ENCODE measurements at regions not wholly inside any gene's neighbourhood (a gene's known extent, or its start where the extent isn't known, plus 50 kb on each side); places are given as distances from the start of the nearest gene placed in this dataset.

DNA sequence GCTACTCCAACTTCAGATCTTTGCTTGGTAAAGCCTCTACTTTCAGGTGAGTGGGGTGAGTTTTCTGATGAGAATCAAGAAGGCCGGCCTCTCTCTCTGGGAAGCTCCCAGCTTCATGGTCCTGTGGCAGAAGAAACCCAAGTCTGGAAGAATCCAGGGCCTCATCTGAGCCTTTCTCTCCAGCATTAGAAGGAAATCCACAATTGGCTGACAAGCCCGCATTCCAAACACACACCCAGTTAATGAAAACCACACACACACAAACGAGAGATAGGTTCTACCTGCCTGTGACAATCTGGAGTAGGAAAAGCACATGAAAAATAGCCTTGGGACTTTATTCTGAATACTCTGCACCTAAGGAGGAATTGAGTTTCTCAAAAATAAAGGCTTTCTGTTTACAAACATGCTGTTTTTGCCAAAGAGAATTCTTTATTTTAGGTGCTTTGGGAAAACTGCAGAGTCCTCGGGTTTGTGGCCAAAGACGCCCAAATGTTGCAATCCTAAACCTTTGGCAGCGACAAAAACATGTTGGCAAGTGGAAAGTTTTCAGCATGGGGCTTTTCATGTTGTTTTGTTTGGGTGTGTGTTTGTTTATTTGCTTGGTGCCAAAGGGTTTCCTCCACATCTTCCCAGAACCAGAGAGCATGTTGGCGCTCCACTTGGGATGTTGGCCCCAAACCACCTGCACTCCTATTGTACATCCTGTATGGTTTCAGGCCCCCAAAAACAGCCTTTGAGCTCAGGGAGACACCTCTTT, 216.2 kb downstream of the SETD4 start:
- H3K36me3 ChIP-seq (ENCODE audit: control insufficient read depth in 2 of 2, insufficient read depth in 2 of 2, low read length in 2 of 2): no peaks in the 10 kb centered on the region
- no peaks in the 10 kb centered on the region for H3K9me3 ChIP-seq (ENCODE audit: control insufficient read depth in 2 of 2, low read length in 2 of 2)
- no peak overlapping the region for H3K4me3 ChIP-seq (ENCODE audit: low read length in 2 of 2)
- no peaks in the 10 kb centered on the region for H3K27me3 ChIP-seq (ENCODE audit: control insufficient read depth in 1 of 2, insufficient read depth in 2 of 2, low read length in 2 of 2)
- no peak overlapping the region for H3K9ac ChIP-seq (ENCODE audit: low read length in 2 of 2)
- H3K4me1 ChIP-seq (ENCODE audit: control insufficient read depth, insufficient read depth, low read length): no peaks in the 10 kb centered on the region
- no peak overlapping the region for H3K27ac ChIP-seq (ENCODE audit: low read length)

- Histone ChIP-seq H3K36me3 (ENCODE audit: control insufficient read depth in 2 of 2, insufficient read depth in 2 of 2, low read length in 2 of 2) (no peaks in the 10 kb centered on the region), H3K27ac (ENCODE audit: low read length) (no peak overlapping the region), H3K4me3 (ENCODE audit: low read length in 2 of 2) (no peak overlapping the region), H3K4me1 (ENCODE audit: control insufficient read depth, insufficient read depth, low read length) (no peaks in the 10 kb centered on the region), H3K9ac (ENCODE audit: low read length in 2 of 2) (no peak overlapping the region), H3K27me3 (ENCODE audit: control insufficient read depth in 1 of 2, insufficient read depth in 2 of 2, low read length in 2 of 2) (peaks cover 0 to 2% of the 10 kb centered on the region in 2 donors), H3K9me3 (ENCODE audit: control insufficient read depth in 2 of 2, low read length in 2 of 2) (no peaks in the 10 kb centered on the region)
Measured at GRCh38 chr21:35840949-35841348, 219.4 kb downstream of the SETD4 start.

DNA sequence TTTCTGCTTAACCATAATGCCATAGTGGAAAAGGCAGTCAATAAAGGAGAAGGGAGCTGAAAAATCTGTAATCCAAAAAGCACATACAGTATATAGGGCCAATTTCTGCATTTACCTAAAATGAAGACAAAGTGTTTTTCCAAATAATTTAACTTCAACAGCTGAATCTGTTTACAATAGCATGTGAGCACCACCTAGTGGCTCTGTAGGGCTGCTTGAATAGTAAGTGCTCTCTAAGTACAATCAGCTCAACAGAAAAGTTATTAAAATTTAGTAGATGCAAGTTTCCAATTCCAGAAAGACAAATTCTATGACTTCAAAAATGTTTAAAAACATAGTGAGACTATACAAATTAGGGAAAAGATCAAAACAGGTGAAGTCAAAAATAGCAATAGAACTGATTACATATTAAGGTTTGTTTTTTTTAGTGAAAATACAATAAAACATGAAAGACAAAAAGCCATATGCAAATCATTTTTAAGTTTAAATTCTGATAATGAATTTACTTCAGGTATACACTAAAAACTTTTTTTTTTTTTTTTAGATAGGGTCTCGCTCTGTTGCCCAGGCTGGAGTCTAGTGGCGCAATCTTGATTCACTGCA, 220.0 kb downstream of the SETD4 start:
- no peaks in the 10 kb centered on the region for H3K9me3 ChIP-seq (ENCODE audit: control insufficient read depth in 2 of 2, low read length in 2 of 2)
- H3K4me1 ChIP-seq (ENCODE audit: control insufficient read depth, insufficient read depth, low read length): no peaks in the 10 kb centered on the region
- no peak overlapping the region for H3K9ac ChIP-seq (ENCODE audit: low read length in 2 of 2)
- H3K36me3 ChIP-seq (ENCODE audit: control insufficient read depth in 2 of 2, insufficient read depth in 2 of 2, low read length in 2 of 2): no peaks in the 10 kb centered on the region
- peaks cover 0 to 2% of the 10 kb centered on the region in 2 donors for H3K27me3 ChIP-seq (ENCODE audit: control insufficient read depth in 1 of 2, insufficient read depth in 2 of 2, low read length in 2 of 2)
- no peak overlapping the region for H3K4me3 ChIP-seq (ENCODE audit: low read length in 2 of 2)
- H3K27ac ChIP-seq (ENCODE audit: low read length): no peak overlapping the region

DNA sequence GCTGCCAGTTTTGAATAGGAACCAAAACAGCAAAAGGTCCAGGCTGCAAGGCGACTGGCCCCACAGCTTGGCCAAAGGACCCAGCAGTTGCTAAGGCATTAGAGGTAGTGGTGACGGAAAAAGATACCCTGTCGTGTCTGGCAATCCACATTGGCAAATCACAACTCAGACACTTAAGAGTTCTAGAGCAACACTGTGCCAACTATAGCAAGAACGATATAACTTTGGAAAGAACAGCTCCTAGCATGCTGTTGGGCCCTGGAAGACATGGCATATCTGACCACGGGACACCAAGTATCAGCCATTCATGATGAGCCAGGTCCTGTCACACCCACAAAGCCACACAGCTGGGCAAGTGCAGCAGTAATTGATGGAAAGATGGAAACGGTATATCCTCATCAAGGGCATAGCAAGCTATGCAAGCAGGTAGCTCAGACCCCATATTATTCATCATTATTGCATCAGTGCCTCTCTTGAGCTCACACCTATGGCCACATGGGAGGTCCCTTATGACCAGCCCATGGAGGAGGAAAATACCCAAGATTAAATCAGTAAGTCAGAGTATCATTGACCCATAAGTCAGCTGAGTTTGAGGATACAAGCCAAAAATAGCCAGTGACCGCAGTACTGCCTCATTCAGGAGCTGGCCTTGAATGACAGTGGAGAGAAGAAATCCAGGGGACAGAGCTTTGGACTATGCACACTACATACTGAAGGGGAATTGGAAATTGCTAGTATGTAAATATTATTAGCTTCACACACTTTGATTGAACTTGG, 221.2 kb downstream of the SETD4 start:
- Histone ChIP-seq H3K4me1 (ENCODE audit: control insufficient read depth, insufficient read depth, low read length) (no peaks in the 10 kb centered on the region), H3K27me3 (ENCODE audit: control insufficient read depth in 1 of 2, insufficient read depth in 2 of 2, low read length in 2 of 2) (peaks cover 0 to 2% of the 10 kb centered on the region in 2 donors), H3K9ac (ENCODE audit: low read length in 2 of 2) (no peak overlapping the region), H3K9me3 (ENCODE audit: control insufficient read depth in 2 of 2, low read length in 2 of 2) (no peaks in the 10 kb centered on the region), H3K27ac (ENCODE audit: low read length) (no peak overlapping the region), H3K36me3 (ENCODE audit: control insufficient read depth in 2 of 2, insufficient read depth in 2 of 2, low read length in 2 of 2) (no peaks in the 10 kb centered on the region), H3K4me3 (ENCODE audit: low read length in 2 of 2) (no peak overlapping the region)

GRCh38 chr21:35838350-35838749, 222.0 kb downstream of the SETD4 start:
- Histone ChIP-seq H3K9ac (ENCODE audit: low read length in 2 of 2) (no peak overlapping the region), H3K4me3 (ENCODE audit: low read length in 2 of 2) (no peak overlapping the region), H3K27ac (ENCODE audit: low read length) (no peak overlapping the region), H3K4me1 (ENCODE audit: control insufficient read depth, insufficient read depth, low read length) (no peaks in the 10 kb centered on the region), H3K27me3 (ENCODE audit: control insufficient read depth in 1 of 2, insufficient read depth in 2 of 2, low read length in 2 of 2) (peaks cover 0 to 3% of the 10 kb centered on the region in 2 donors), H3K9me3 (ENCODE audit: control insufficient read depth in 2 of 2, low read length in 2 of 2) (no peaks in the 10 kb centered on the region), H3K36me3 (ENCODE audit: control insufficient read depth in 2 of 2, insufficient read depth in 2 of 2, low read length in 2 of 2) (no peaks in the 10 kb centered on the region)

GRCh38 chr21:35833991-35834390, 226.3 kb downstream of the SETD4 start:
- Histone ChIP-seq H3K27ac (ENCODE audit: low read length) (no peak overlapping the region), H3K9ac (ENCODE audit: low read length in 2 of 2) (no peak overlapping the region), H3K36me3 (ENCODE audit: control insufficient read depth in 2 of 2, insufficient read depth in 2 of 2, low read length in 2 of 2) (no peaks in the 10 kb centered on the region), H3K4me3 (ENCODE audit: low read length in 2 of 2) (no peak overlapping the region), H3K4me1 (ENCODE audit: control insufficient read depth, insufficient read depth, low read length) (no peaks in the 10 kb centered on the region), H3K9me3 (ENCODE audit: control insufficient read depth in 2 of 2, low read length in 2 of 2) (no peaks in the 10 kb centered on the region), H3K27me3 (ENCODE audit: control insufficient read depth in 1 of 2, insufficient read depth in 2 of 2, low read length in 2 of 2) (peaks cover 0 to 7% of the 10 kb centered on the region in 2 donors)

GRCh38 chr21:35833388-35833787, 226.9 kb downstream of the SETD4 start:
- no peak overlapping the region for H3K4me3 ChIP-seq (ENCODE audit: low read length in 2 of 2)
- peaks cover 0 to 7% of the 10 kb centered on the region in 2 donors for H3K27me3 ChIP-seq (ENCODE audit: control insufficient read depth in 1 of 2, insufficient read depth in 2 of 2, low read length in 2 of 2)
- no peak overlapping the region for H3K9ac ChIP-seq (ENCODE audit: low read length in 2 of 2)
- no peaks in the 10 kb centered on the region for H3K4me1 ChIP-seq (ENCODE audit: control insufficient read depth, insufficient read depth, low read length)
- H3K36me3 ChIP-seq (ENCODE audit: control insufficient read depth in 2 of 2, insufficient read depth in 2 of 2, low read length in 2 of 2): no peaks in the 10 kb centered on the region
- no peak overlapping the region for H3K27ac ChIP-seq (ENCODE audit: low read length)
- H3K9me3 ChIP-seq (ENCODE audit: control insufficient read depth in 2 of 2, low read length in 2 of 2): no peaks in the 10 kb centered on the region

DNA sequence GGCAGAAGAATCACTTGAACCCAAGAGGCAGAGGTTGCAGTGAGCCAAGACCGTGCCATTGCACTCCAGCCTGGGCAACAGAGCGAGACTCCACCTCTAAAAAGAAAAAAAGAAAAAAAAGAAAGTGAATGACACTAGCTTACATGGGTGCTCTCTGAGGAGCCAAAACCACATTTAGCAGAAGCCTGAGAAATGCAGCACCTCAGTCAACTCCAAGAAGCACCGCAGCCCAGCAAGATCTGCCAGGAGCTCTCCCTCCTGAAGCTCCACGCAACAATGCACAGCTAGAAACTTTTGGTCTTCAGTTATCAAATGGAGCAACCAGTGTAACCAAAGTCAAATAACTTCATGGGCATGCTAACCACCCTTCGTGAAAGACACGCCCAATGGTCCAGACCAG, 229.1 kb downstream of the SETD4 start:
- Histone ChIP-seq H3K36me3 (ENCODE audit: control insufficient read depth in 2 of 2, insufficient read depth in 2 of 2, low read length in 2 of 2) (no peaks in the 10 kb centered on the region), H3K9me3 (ENCODE audit: control insufficient read depth in 2 of 2, low read length in 2 of 2) (no peaks in the 10 kb centered on the region), H3K4me1 (ENCODE audit: control insufficient read depth, insufficient read depth, low read length) (no peaks in the 10 kb centered on the region), H3K27me3 (ENCODE audit: control insufficient read depth in 1 of 2, insufficient read depth in 2 of 2, low read length in 2 of 2) (peaks cover 0 to 6% of the 10 kb centered on the region in 2 donors), H3K4me3 (ENCODE audit: low read length in 2 of 2) (no peak overlapping the region), H3K27ac (ENCODE audit: low read length) (no peak overlapping the region), H3K9ac (ENCODE audit: low read length in 2 of 2) (no peak overlapping the region)

- no peaks in the 10 kb centered on the region for H3K9me3 ChIP-seq (ENCODE audit: control insufficient read depth in 2 of 2, low read length in 2 of 2)
- no peak overlapping the region for H3K4me3 ChIP-seq (ENCODE audit: low read length in 2 of 2)
- peaks cover 0 to 9% of the 10 kb centered on the region in 2 donors for H3K27me3 ChIP-seq (ENCODE audit: control insufficient read depth in 1 of 2, insufficient read depth in 2 of 2, low read length in 2 of 2)
- no peaks in the 10 kb centered on the region for H3K4me1 ChIP-seq (ENCODE audit: control insufficient read depth, insufficient read depth, low read length)
- H3K27ac ChIP-seq (ENCODE audit: low read length): no peak overlapping the region
- H3K9ac ChIP-seq (ENCODE audit: low read length in 2 of 2): no peak overlapping the region
- H3K36me3 ChIP-seq (ENCODE audit: control insufficient read depth in 2 of 2, insufficient read depth in 2 of 2, low read length in 2 of 2): no peaks in the 10 kb centered on the region
Measured at GRCh38 chr21:35829067-35829466, 231.3 kb downstream of the SETD4 start.

GRCh38 chr21:35828161-35828560, 232.2 kb downstream of the SETD4 start:
- no peak overlapping the region for H3K27ac ChIP-seq (ENCODE audit: low read length)
- no peak overlapping the region for H3K4me3 ChIP-seq (ENCODE audit: low read length in 2 of 2)
- no peak overlapping the region for H3K9ac ChIP-seq (ENCODE audit: low read length in 2 of 2)
- H3K9me3 ChIP-seq (ENCODE audit: control insufficient read depth in 2 of 2, low read length in 2 of 2): no peaks in the 10 kb centered on the region
- no peaks in the 10 kb centered on the region for H3K36me3 ChIP-seq (ENCODE audit: control insufficient read depth in 2 of 2, insufficient read depth in 2 of 2, low read length in 2 of 2)
- no peaks in the 10 kb centered on the region for H3K4me1 ChIP-seq (ENCODE audit: control insufficient read depth, insufficient read depth, low read length)
- peaks cover 0 to 5% of the 10 kb centered on the region in 2 donors for H3K27me3 ChIP-seq (ENCODE audit: control insufficient read depth in 1 of 2, insufficient read depth in 2 of 2, low read length in 2 of 2)
